HL-60 (cell line): ENCODE measurements at regions not wholly inside any gene's neighbourhood (a gene's known extent, or its start where the extent isn't known, plus 50 kb on each side); places are given as distances from the start of the nearest gene placed in this dataset.
A peak's percentile ranks its signal among the peaks of the same experiment; 100 is the strongest.

Experiments used
- GABPA ChIP-seq: IDR thresholded peaks from 2 replicates; pipeline ENCODE4 v1.6.1; 2012; ENCODE audit warnings: low read depth
- POLR2AphosphoS5 ChIP-seq: IDR thresholded peaks from 2 replicates; pipeline ENCODE4 v1.6.1; 2012; ENCODE audit warnings: low read depth
- SPI1 ChIP-seq: IDR thresholded peaks from 2 replicates; pipeline ENCODE4 v1.6.1; 2012; ENCODE audit warnings: low read depth, mild to moderate bottlenecking, borderline replicate concordance
- TF ChIP-seq, protein P1 (sequence below): IDR thresholded peaks from one replicate; pipeline ENCODE4 v1.5.1; 2011; ENCODE audit warnings: low read length, control low read depth, inconsistent platforms; ENCODE audit not compliant: insufficient read depth

DNA sequence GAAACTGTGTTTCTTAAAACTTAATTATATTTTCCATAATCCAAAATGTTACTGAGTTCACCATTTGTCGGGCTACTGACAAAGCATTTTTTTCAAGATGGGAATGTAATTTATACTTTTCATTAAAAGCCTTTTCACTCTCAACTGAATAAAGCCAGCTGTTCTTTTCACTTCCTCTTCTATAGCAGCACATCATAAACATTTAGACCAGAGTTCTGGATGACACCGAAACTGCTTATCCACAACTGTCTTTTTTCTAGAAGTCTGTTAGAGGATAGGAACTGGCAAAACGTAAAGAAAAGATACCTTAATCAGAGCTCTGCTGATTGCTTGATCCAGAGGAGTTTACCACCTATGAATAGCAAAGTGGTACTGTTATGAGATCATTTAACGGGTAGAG is 594.7 kb downstream of the ADGRL2 start:
- TF ChIP-seq, protein P1, sequence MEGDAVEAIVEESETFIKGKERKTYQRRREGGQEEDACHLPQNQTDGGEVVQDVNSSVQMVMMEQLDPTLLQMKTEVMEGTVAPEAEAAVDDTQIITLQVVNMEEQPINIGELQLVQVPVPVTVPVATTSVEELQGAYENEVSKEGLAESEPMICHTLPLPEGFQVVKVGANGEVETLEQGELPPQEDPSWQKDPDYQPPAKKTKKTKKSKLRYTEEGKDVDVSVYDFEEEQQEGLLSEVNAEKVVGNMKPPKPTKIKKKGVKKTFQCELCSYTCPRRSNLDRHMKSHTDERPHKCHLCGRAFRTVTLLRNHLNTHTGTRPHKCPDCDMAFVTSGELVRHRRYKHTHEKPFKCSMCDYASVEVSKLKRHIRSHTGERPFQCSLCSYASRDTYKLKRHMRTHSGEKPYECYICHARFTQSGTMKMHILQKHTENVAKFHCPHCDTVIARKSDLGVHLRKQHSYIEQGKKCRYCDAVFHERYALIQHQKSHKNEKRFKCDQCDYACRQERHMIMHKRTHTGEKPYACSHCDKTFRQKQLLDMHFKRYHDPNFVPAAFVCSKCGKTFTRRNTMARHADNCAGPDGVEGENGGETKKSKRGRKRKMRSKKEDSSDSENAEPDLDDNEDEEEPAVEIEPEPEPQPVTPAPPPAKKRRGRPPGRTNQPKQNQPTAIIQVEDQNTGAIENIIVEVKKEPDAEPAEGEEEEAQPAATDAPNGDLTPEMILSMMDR = no peak
- TF ChIP-seq SPI1 (peak; percentile 20; the same call in 1 of the 2 replicates), POLR2AphosphoS5 (no peak), GABPA (no peak)
